HepG2 (cell line): ENCODE measurements at regions not wholly inside any gene's neighbourhood (a gene's known extent, or its start where the extent isn't known, plus 50 kb on each side); places are given as distances from the start of the nearest gene placed in this dataset.

Experiments used
- ATAC-seq: fragments of 200-7000 bp; cut with Tn5 transposase; 3 replicates; pipeline ENCODE4 v1.9.1; 2020; ENCODE audit warnings: mild to moderate bottlenecking, moderate library complexity
- BruUV-seq: library from RNA; stranded (reverse); fragments of 400-500 nt; replicated peaks from 2 replicates; lab custom pipeline; 2021; lab: Mats Ljungman, UMichigan
- CTCF ChIA-PET: fragments of 300-600 bp; formaldehyde crosslinking; extraction: SDS; loops from one replicate; lab custom pipeline; 2021; ENCODE audit warnings: low total read pairs, inconsistent platforms, low intra/inter-chr PET ratio; lab: Yijun Ruan, JAX
- POLR2A ChIA-PET: fragments of 350-600 bp; sonication (Branson Sonifier 250); formaldehyde crosslinking; loops from one replicate; lab custom pipeline; 2020; ENCODE audit warnings: antibody characterized with exemption, inconsistent platforms; lab: Yijun Ruan, JAX
- DNase-seq: peaks from one replicate; pipeline ENCODE4 v3.0.0-alpha.2; 2015; ENCODE audit warnings: low spot score
- FAIRE-seq: peaks from 3 replicates; lab custom pipeline; 2011; peaks lifted over from hg19 to GRCh38; lab: Jason Lieb, UNC
- H2AFZ ChIP-seq: one replicate; pipeline ENCODE4 v1.6.1; 2011; ENCODE audit warnings: low read length, inconsistent platforms
- H3K27ac ChIP-seq: fragments of 300-600 bp; 3 replicates; pipeline ENCODE4 v1.8.0; 2011; ENCODE audit warnings: mixed run types, mild to moderate bottlenecking, mixed read lengths, low read length, inconsistent platforms; ENCODE audit not compliant: insufficient read depth; ENCODE audit errors: extremely low read length
- H3K27me3 ChIP-seq, 2 experiments: fragments of 200-600 bp in 1 of 2; 2 replicates in 1 of 2; 3 replicates in 1 of 2; pipeline versions ENCODE4 v1.6.0 to v1.8.0; 2011; ENCODE audit warnings: low read length in 2 of 2, mild to moderate bottlenecking in 2 of 2, moderate library complexity in 2 of 2, inconsistent platforms in 1 of 2; ENCODE audit not compliant: insufficient read depth in 2 of 2, control insufficient read depth in 1 of 2
- H3K36me3 ChIP-seq, 2 experiments: fragments of 200-600 bp in 1 of 2; replicated peaks in 1 of 2; 2 replicates in 1 of 2; 3 replicates in 1 of 2; pipeline versions ENCODE4 v1.5.1 to v1.8.0; 2011; ENCODE audit warnings: low read length in 2 of 2, inconsistent platforms in 1 of 2; ENCODE audit not compliant: insufficient read depth in 2 of 2, control insufficient read depth in 1 of 2
- H3K4me1 ChIP-seq: 2 replicates; pipeline ENCODE4 v1.5.1; 2012; ENCODE audit warnings: low read length, inconsistent platforms; ENCODE audit not compliant: insufficient read depth
- H3K4me2 ChIP-seq: 2 replicates; pipeline ENCODE4 v1.6.0; 2011; ENCODE audit warnings: low read depth, low read length, inconsistent platforms
- H3K4me3 ChIP-seq, 3 experiments: fragments of 200-600 bp in 1 of 3; sonication (generic), shearing (Covaris generic) in 1 of 3; replicated peaks in 1 of 3; 2 replicates each; pipeline ENCODE4 v1.5.1; 2011 to 2016; ENCODE audit warnings: low read length in 3 of 3, inconsistent platforms in 2 of 3, low read depth in 2 of 3, mild to moderate bottlenecking in 2 of 3, control low read depth in 1 of 3, mixed read lengths in 1 of 3; ENCODE audit not compliant: insufficient read depth in 1 of 3
- H3K79me2 ChIP-seq: one replicate; pipeline ENCODE4 v1.6.1; 2011; ENCODE audit warnings: low read length, inconsistent platforms; ENCODE audit not compliant: insufficient read depth
- H3K9ac ChIP-seq: 2 replicates; pipeline ENCODE4 v1.6.0; 2011; ENCODE audit warnings: mild to moderate bottlenecking, low read depth, low read length, inconsistent platforms; ENCODE audit not compliant: insufficient read depth
- H3K9me3 ChIP-seq: 2 replicates; pipeline ENCODE4 v1.5.1; 2012; ENCODE audit warnings: mild to moderate bottlenecking, low read length
- H4K20me1 ChIP-seq: 2 replicates; pipeline ENCODE4 v1.6.0; 2011; ENCODE audit warnings: inconsistent platforms, mild to moderate bottlenecking, low read length, moderate library complexity; ENCODE audit not compliant: insufficient read depth
- ATRX ChIP-seq: sonication (generic); formaldehyde crosslinking; IDR thresholded peaks from 2 replicates; pipeline ENCODE4 v1.4.0; 2020; ENCODE audit warnings: missing genetic modification reagents, borderline replicate concordance
- IRX3 ChIP-seq: sonication (generic); formaldehyde crosslinking; IDR thresholded peaks from 2 replicates; pipeline ENCODE4 v1.8.1; 2023; ENCODE audit warnings: mild to moderate bottlenecking, low read depth, missing genetic modification reagents, borderline replicate concordance
- JUNB ChIP-seq: sonication (generic); formaldehyde crosslinking; IDR thresholded peaks from 2 replicates; pipeline ENCODE4 v1.8.0; 2022; ENCODE audit warnings: missing genetic modification reagents, mild to moderate bottlenecking, borderline replicate concordance
- KLF15 ChIP-seq: sonication (generic); formaldehyde crosslinking; IDR thresholded peaks from 2 replicates; pipeline ENCODE4 v1.8.1; 2023; ENCODE audit warnings: borderline replicate concordance, mild to moderate bottlenecking, inconsistent platforms, missing genetic modification reagents, mixed read lengths
- MBNL3 ChIP-seq: fragments of 250-450 bp; sonication (Bioruptor Pico); conservative IDR thresholded peaks from 2 replicates; pipeline ENCODE4 v1.8.0; 2022; ENCODE audit warnings: mild to moderate bottlenecking, inconsistent platforms
- MTF1 ChIP-seq: sonication (generic); formaldehyde crosslinking; IDR thresholded peaks from 2 replicates; pipeline ENCODE4 v1.5.0; 2020; ENCODE audit warnings: missing genetic modification reagents
- NCOR1 ChIP-seq: fragments of 200-600 bp; sonication (generic); IDR thresholded peaks from 2 replicates; pipeline ENCODE4 v1.7.0; 2017; ENCODE audit warnings: antibody characterized with exemption, low read length, borderline replicate concordance
- ZNF367 ChIP-seq: sonication (generic); formaldehyde crosslinking; IDR thresholded peaks from 2 replicates; pipeline ENCODE4 v1.4.0; 2020; ENCODE audit warnings: missing genetic modification reagents, borderline replicate concordance
- WGBS: methylation state at CpG from one replicate; pipeline ENCODE4 v1.1.6; 2017; ENCODE audit warnings: low lambda C conversion rate; 5-methylcytosine and 5-hydroxymethylcytosine counted together
- in situ Hi-C: cut with HindIII; loops from 2 replicates; pipeline ENCODE4 v1.10.0; 2017; ENCODE audit warnings: low pct_unique_long_range_greater_than_20kb; ENCODE audit not compliant: extremely low pct_ligation_motif_present
- intact Hi-C: fragments of 100-400 bp; cut with micrococcal nuclease; formaldehyde crosslinking; loops from one replicate; pipeline ENCODE4 v1.10.0; 2022; ENCODE audit not compliant: unreplicated experiment
- TF ChIP-seq, protein P1 (sequence below): sonication (generic); formaldehyde crosslinking; IDR thresholded peaks from 2 replicates; pipeline ENCODE4 v1.4.0; 2020; ENCODE audit warnings: missing genetic modification reagents
- TF ChIP-seq, protein P2 (sequence below): sonication (generic); formaldehyde crosslinking; IDR thresholded peaks from 2 replicates; pipeline ENCODE4 v1.5.0; 2020; ENCODE audit warnings: mild to moderate bottlenecking, missing genetic modification reagents, borderline replicate concordance
- TF ChIP-seq, protein P3 (sequence below): sonication (generic); formaldehyde crosslinking; IDR thresholded peaks from 2 replicates; pipeline ENCODE4 v1.8.1; 2023; ENCODE audit warnings: mild to moderate bottlenecking, inconsistent platforms, moderate library complexity, missing genetic modification reagents, borderline replicate concordance

DNA sequence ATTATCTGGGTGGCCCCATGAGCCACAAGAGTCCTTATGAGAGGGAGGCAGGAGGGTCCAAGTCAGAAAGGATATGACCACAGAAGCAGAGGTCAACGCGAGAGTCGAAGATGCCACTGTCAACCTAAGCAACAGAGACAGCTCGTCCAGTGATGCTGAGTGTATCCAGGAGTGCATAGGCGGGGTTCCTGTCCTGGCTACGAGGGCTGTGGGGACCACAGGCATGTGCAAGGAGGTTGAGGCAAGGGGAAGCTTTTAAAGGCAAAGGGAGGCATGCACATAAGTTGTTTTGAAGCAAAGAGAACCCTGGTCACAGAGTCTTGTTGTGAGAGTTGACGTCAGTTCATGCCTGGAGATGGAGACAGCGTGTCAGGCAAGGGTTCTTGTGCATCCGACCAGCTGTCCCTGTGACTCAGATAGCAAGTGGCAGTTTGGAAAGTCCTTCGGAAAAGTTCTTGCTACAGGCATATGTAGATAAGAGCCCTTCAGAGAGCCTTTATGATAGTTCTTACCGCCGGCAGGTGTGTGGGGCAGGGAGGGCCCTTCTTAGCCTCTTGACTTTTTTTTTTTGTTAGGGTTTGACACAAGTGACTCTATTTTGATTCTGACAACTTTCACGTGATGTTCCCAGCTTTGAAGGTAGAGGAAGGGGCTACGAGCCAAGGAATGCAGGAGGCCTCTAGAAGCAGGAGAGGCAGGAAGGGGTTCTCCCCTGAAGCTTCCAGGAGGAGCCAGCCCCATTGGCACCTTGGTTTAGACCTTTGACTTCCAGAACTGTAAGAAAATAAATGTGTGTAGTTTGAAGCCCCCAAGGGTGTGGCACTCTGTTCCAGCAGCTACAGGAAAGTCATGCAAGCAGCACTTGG, 66.0 kb upstream of the FCN1 start:
- Histone ChIP-seq H3K9ac (no peak overlapping the region), H3K27me3 (peaks cover 4 to 25% of the 10 kb centered on the region in 2 experiments; a peak in 4 of 5 replicates), H3K4me2 (no peak overlapping the region), H3K9me3 (peaks cover 11% of the 10 kb centered on the region; the same call in 1 of the 2 replicates), H3K27ac (no peak overlapping the region), H3K4me1 (no peaks in the 10 kb centered on the region), H2AFZ (no peak overlapping the region), H3K36me3 (no peaks in the 10 kb centered on the region), H4K20me1 (no peaks in the 10 kb centered on the region), H3K4me3 (no peak overlapping the region), H3K79me2 (no peaks in the 10 kb centered on the region)
- ATAC-seq (no peak), DNase-seq (no peak), FAIRE-seq (no peak)
- BruUV-seq: no TSS peak
- ChIA-PET CTCF (no interaction called here), POLR2A (no interaction called here)
- in situ Hi-C loops (no loop called here), intact Hi-C loops (no loop called here)
- WGBS: 33% methylated on average over 14 of the region's 14 CpGs
- TF ChIP-seq MBNL3 (no peak), MTF1 (CRISPR knock-in tag) (no peak), JUNB (CRISPR knock-in tag) (no peak), NCOR1 (no peak), KLF15 (CRISPR knock-in tag) (no peak), IRX3 (CRISPR knock-in tag) (no peak), ATRX (no peak), ZNF367 (CRISPR knock-in tag) (no peak)
- TF ChIP-seq, protein P1, sequence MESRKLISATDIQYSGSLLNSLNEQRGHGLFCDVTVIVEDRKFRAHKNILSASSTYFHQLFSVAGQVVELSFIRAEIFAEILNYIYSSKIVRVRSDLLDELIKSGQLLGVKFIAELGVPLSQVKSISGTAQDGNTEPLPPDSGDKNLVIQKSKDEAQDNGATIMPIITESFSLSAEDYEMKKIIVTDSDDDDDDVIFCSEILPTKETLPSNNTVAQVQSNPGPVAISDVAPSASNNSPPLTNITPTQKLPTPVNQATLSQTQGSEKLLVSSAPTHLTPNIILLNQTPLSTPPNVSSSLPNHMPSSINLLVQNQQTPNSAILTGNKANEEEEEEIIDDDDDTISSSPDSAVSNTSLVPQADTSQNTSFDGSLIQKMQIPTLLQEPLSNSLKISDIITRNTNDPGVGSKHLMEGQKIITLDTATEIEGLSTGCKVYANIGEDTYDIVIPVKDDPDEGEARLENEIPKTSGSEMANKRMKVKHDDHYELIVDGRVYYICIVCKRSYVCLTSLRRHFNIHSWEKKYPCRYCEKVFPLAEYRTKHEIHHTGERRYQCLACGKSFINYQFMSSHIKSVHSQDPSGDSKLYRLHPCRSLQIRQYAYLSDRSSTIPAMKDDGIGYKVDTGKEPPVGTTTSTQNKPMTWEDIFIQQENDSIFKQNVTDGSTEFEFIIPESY (CRISPR knock-in tag): no peak
- TF ChIP-seq, protein P2, sequence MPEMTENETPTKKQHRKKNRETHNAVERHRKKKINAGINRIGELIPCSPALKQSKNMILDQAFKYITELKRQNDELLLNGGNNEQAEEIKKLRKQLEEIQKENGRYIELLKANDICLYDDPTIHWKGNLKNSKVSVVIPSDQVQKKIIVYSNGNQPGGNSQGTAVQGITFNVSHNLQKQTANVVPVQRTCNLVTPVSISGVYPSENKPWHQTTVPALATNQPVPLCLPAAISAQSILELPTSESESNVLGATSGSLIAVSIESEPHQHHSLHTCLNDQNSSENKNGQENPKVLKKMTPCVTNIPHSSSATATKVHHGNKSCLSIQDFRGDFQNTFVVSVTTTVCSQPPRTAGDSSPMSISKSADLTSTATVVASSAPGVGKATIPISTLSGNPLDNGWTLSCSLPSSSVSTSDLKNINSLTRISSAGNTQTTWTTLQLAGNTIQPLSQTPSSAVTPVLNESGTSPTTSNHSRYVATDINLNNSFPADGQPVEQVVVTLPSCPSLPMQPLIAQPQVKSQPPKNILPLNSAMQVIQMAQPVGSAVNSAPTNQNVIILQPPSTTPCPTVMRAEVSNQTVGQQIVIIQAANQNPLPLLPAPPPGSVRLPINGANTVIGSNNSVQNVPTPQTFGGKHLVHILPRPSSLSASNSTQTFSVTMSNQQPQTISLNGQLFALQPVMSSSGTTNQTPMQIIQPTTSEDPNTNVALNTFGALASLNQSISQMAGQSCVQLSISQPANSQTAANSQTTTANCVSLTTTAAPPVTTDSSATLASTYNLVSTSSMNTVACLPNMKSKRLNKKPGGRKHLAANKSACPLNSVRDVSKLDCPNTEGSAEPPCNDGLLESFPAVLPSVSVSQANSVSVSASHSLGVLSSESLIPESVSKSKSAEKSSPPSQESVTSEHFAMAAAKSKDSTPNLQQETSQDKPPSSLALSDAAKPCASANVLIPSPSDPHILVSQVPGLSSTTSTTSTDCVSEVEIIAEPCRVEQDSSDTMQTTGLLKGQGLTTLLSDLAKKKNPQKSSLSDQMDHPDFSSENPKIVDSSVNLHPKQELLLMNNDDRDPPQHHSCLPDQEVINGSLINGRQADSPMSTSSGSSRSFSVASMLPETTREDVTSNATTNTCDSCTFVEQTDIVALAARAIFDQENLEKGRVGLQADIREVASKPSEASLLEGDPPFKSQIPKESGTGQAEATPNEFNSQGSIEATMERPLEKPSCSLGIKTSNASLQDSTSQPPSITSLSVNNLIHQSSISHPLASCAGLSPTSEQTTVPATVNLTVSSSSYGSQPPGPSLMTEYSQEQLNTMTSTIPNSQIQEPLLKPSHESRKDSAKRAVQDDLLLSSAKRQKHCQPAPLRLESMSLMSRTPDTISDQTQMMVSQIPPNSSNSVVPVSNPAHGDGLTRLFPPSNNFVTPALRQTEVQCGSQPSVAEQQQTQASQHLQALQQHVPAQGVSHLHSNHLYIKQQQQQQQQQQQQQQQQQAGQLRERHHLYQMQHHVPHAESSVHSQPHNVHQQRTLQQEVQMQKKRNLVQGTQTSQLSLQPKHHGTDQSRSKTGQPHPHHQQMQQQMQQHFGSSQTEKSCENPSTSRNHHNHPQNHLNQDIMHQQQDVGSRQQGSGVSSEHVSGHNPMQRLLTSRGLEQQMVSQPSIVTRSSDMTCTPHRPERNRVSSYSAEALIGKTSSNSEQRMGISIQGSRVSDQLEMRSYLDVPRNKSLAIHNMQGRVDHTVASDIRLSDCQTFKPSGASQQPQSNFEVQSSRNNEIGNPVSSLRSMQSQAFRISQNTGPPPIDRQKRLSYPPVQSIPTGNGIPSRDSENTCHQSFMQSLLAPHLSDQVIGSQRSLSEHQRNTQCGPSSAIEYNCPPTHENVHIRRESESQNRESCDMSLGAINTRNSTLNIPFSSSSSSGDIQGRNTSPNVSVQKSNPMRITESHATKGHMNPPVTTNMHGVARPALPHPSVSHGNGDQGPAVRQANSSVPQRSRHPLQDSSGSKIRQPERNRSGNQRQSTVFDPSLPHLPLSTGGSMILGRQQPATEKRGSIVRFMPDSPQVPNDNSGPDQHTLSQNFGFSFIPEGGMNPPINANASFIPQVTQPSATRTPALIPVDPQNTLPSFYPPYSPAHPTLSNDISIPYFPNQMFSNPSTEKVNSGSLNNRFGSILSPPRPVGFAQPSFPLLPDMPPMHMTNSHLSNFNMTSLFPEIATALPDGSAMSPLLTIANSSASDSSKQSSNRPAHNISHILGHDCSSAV (CRISPR knock-in tag): no peak
- TF ChIP-seq, protein P3, sequence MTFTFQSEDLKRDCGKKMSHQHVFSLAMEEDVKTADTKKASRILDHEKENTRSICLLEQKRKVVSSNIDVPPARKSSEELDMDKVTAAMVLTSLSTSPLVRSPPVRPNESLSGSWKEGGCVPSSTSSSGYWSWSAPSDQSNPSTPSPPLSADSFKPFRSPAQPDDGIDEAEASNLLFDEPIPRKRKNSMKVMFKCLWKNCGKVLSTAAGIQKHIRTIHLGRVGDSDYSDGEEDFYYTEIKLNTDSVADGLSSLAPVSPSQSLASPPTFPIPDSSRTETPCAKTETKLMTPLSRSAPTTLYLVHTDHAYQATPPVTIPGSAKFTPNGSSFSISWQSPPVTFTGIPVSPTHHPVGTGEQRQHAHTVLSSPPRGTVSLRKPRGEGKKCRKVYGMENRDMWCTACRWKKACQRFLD (CRISPR knock-in tag): no peak
